Brain microvascular endothelial cell (primary cell): ENCODE measurements at regions not wholly inside any gene's neighbourhood (a gene's known extent, or its start where the extent isn't known, plus 50 kb on each side); places are given as distances from the start of the nearest gene placed in this dataset.
A peak's percentile ranks its signal among the peaks of the same experiment; 100 is the strongest.

Source experiments
- DNase-seq: peaks from one replicate; pipeline ENCODE4 v3.0.0-alpha.2; 2020
- H3K27ac ChIP-seq: fragments of 250-450 bp; sonication (Bioruptor Pico); 2 replicates; pipeline ENCODE4 v1.5.1; 2020; ENCODE audit warnings: mild to moderate bottlenecking, moderate library complexity
- H3K27me3 ChIP-seq: fragments of 250-450 bp; sonication (Bioruptor Pico); replicated peaks from 2 replicates; pipeline ENCODE4 v1.5.1; 2020; ENCODE audit warnings: mild to moderate bottlenecking
- H3K36me3 ChIP-seq: fragments of 250-450 bp; sonication (Bioruptor Pico); replicated peaks from 2 replicates; pipeline ENCODE4 v1.5.1; 2020; ENCODE audit warnings: mild to moderate bottlenecking
- H3K4me3 ChIP-seq: 2 replicates; pipeline ENCODE4 v1.5.1; 2011; ENCODE audit warnings: low read depth, mild to moderate bottlenecking, control low read depth, low read length, moderate library complexity
- in situ Hi-C: cut with HindIII; loops from 2 replicates; pipeline ENCODE4 v1.10.0; 2017; ENCODE audit warnings: low sequenced_read_pairs, low pct_ligation_motif_present
- TF ChIP-seq, protein P1 (sequence below): IDR thresholded peaks from 2 replicates; pipeline ENCODE4 v1.5.1; 2011; ENCODE audit warnings: low read depth, mild to moderate bottlenecking, moderate library complexity, low read length, control low read depth, inconsistent platforms; ENCODE audit errors: missing control alignments

DNA sequence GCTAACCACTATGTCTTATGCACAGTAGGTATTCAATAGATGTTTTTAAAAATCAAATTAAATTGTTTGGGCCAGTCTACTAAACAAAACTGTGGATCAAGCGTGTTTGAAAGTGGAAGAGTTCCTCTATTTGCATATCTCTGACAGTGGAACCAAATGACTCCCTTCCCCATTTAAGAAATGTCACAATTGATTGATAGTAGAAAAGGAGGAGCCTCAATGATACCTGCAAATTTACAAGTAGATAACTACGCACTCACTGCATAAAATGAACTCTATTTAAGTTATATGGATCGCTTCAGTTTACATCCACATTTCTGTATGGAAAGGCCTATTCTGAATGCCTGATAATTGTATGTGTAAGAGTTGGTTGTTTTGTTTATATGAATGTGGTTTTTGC, 163.3 kb upstream of the MTPN start:
- Histone ChIP-seq H3K27ac (no peak overlapping the region), H3K27me3 (no peaks in the 10 kb centered on the region), H3K36me3 (no peaks in the 10 kb centered on the region), H3K4me3 (no peak overlapping the region)
- TF ChIP-seq, protein P1, sequence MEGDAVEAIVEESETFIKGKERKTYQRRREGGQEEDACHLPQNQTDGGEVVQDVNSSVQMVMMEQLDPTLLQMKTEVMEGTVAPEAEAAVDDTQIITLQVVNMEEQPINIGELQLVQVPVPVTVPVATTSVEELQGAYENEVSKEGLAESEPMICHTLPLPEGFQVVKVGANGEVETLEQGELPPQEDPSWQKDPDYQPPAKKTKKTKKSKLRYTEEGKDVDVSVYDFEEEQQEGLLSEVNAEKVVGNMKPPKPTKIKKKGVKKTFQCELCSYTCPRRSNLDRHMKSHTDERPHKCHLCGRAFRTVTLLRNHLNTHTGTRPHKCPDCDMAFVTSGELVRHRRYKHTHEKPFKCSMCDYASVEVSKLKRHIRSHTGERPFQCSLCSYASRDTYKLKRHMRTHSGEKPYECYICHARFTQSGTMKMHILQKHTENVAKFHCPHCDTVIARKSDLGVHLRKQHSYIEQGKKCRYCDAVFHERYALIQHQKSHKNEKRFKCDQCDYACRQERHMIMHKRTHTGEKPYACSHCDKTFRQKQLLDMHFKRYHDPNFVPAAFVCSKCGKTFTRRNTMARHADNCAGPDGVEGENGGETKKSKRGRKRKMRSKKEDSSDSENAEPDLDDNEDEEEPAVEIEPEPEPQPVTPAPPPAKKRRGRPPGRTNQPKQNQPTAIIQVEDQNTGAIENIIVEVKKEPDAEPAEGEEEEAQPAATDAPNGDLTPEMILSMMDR: no peak
- no peak for DNase-seq
- in situ Hi-C loops: no loop called here

- no peaks in the 10 kb centered on the region for H3K36me3 ChIP-seq
- in situ Hi-C loops: no loop called here
- H3K4me3 ChIP-seq: no peak overlapping the region
- H3K27ac ChIP-seq: no peak overlapping the region
- no peak for DNase-seq
- H3K27me3 ChIP-seq: no peaks in the 10 kb centered on the region
- TF ChIP-seq, protein P1: no peak
Measured at GRCh38 chr7:136139417-136139816, 162.3 kb upstream of the MTPN start.

DNA sequence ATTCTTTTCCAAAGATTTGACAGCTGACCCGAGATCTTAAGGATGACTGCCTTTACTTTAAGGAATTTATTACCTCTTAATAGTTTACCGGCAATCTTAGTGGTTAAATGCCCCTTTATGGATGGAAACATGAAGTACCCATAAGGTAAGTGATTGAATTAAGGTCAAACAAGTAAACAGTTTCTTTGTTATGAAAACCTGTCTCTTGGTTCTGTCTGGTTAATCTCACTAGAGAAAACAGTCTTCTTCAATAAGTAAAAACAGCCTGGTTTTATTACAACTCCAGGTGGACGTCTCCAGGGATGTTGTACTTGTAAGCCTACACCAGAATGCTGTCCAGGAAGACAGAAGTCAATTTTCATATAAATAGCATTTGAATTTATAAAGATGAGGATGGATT, 161.8 kb upstream of the MTPN start:
- H3K27ac ChIP-seq: no peak overlapping the region
- no peak overlapping the region for H3K4me3 ChIP-seq
- TF ChIP-seq, protein P1: no peak
- DNase-seq: no peak
- H3K27me3 ChIP-seq: no peaks in the 10 kb centered on the region
- in situ Hi-C loops: no loop called here
- no peaks in the 10 kb centered on the region for H3K36me3 ChIP-seq

DNA sequence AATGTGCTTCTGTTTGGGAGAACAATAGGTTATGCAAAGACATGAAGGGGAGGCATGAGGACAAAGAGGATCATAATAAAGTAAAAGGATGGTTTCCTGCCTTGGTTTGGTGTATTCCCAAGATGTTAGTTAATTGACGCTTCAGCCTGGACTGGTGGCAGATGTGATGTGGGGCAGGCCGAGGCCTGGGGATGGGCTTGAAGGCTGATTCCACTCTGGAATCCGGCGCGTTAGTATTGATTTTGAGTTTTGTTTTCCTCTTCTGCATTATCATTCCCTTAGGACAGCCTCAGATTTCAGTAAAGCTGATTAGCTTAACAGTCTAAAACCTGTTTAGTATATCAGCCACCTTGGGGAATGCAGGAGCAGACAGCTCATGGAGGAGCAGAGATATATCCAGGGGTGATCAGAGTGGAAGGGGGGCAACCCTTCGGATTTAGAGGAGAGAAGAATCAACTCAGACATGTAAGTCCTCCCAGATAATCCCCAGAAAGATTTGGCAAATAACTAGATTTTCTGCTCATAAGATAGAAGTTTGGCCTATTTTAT, 159.8 kb upstream of the MTPN start:
- Histone ChIP-seq H3K4me3 (no peak overlapping the region), H3K36me3 (no peaks in the 10 kb centered on the region), H3K27ac (no peak overlapping the region), H3K27me3 (no peaks in the 10 kb centered on the region)
- TF ChIP-seq, protein P1: no peak
- in situ Hi-C loops: no loop called here
- no peak for DNase-seq

DNA sequence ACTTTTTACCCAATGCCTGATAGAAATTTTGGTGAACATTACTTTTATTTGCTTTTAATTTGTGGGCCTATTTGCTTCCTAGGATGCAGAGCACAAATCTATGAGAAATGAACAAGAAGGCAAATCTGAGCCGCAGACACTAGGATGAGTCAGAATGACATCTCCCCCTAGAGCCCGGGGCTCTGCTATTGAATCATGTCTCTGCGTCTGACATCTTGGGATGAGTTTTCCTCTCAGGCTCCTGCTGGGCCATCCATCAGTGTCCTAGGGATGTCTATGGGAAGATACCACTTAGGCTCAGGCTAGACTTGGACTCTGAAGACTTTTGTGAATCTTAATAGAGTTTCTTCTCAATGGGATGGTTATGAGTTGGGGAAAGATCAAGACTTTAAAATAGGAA, 157.3 kb upstream of the MTPN start:
- in situ Hi-C loops: no loop called here
- no peak overlapping the region for H3K27ac ChIP-seq
- TF ChIP-seq, protein P1: peak; percentile 37
- no peaks in the 10 kb centered on the region for H3K36me3 ChIP-seq
- no peak overlapping the region for H3K4me3 ChIP-seq
- no peaks in the 10 kb centered on the region for H3K27me3 ChIP-seq
- DNase-seq: peak; percentile 77

- in situ Hi-C loops: no loop called here
- no peaks in the 10 kb centered on the region for H3K36me3 ChIP-seq
- no peak overlapping the region for H3K27ac ChIP-seq
- TF ChIP-seq, protein P1: no peak
- no peak overlapping the region for H3K4me3 ChIP-seq
- peak; percentile 34 for DNase-seq
- no peaks in the 10 kb centered on the region for H3K27me3 ChIP-seq
Measured at GRCh38 chr7:136133551-136133950, 156.4 kb upstream of the MTPN start.
